ENCODE measurements at regions not wholly inside any gene's neighbourhood (a gene's known extent, or its start where the extent isn't known, plus 50 kb on each side); places are given as distances from the start of the nearest gene placed in this dataset.

DNA sequence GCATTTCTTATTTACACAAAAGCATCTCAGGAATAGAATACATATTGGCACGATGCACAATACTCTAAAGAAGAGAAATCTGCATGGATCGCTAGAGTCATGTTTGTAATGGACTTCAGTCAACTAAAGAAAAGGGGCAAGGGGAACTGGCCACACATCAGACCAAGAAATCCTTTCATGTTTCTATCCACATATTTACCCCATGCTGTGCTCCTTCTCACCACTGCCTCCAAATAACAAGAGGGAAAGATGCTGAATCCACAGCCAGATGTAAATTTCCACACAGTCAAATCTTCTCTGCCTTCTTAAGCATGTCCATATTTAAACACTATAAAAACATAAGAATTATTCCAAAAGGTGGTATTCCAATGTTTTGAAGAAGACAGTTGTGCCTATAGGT is 67.6 kb downstream of the COX18 start:
- TF ChIP-seq CTCF (IDR thresholded peaks at IDR 0.05) (no peak), POLR2A (IDR thresholded peaks at IDR 0.05) (no peak)

Measured in stomach (tissue), 4 donors.